ENCODE measurements at regions not wholly inside any gene's neighbourhood (a gene's known extent, or its start where the extent isn't known, plus 50 kb on each side); places are given as distances from the start of the nearest gene placed in this dataset.
A peak's percentile ranks its signal among the peaks of the same experiment; 100 is the strongest.

DNA sequence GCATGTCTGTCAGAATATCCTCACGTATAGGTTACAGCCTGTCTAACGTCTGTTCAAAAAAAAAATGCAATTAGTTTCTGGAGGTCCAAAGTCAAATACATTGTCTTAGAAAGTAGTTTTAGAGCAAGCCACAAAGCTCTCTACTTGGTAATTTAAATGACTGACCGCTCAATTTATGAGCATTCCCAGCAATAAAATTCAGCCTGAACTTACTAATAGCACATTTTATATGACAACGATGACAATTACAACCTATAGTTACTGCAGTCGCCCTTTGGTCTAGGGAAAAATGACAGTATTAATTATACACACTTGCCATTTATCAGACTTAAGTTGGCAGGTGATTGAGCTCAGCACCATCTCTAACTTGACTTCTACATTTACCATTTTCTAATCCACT lies 425.8 kb upstream of the STEAP1 start:
- Histone ChIP-seq H3K27ac (replicated peaks; ENCODE audit: low read length) (no peak overlapping the region), H2BK120ac (ENCODE audit: low read depth, low read length) (no peak overlapping the region), H3K23ac (ENCODE audit: low read depth, low read length, poor library complexity) (no peak overlapping the region), H2BK15ac (ENCODE audit: low read length) (no peak overlapping the region), H3K9me3 (replicated peaks in 1 of 2; ENCODE audit: control insufficient read depth in 2 of 2, insufficient read depth in 1 of 2, low read depth in 1 of 2, low read length in 2 of 2) (no peaks in the 10 kb centered on the region), H2BK12ac (ENCODE audit: low read length) (no peak overlapping the region), H3K14ac (ENCODE audit: low read length) (no peak overlapping the region), H4K8ac (ENCODE audit: low read depth, low read length) (no peak overlapping the region), H3K4me1 (ENCODE audit: control insufficient read depth in 2 of 2, insufficient read depth in 1 of 2, low read depth in 1 of 2, low read length in 2 of 2) (no peaks in the 10 kb centered on the region), H2BK5ac (ENCODE audit: low read length) (no peak overlapping the region), H2AK5ac (ENCODE audit: low read depth, low read length) (no peak overlapping the region), H3K4me3 (ENCODE audit: low read length in 2 of 2) (no peak overlapping the region), H3K4ac (ENCODE audit: low read length) (no peak overlapping the region), H3K79me1 (ENCODE audit: low read depth, low read length) (no peaks in the 10 kb centered on the region), H3K18ac (ENCODE audit: low read length) (no peak overlapping the region), H3K9ac (ENCODE audit: low read depth, low read length, poor library complexity) (no peak overlapping the region), H2AFZ (ENCODE audit: low read length) (no peak overlapping the region), H3K27me3 (ENCODE audit: control insufficient read depth in 3 of 3, insufficient read depth in 3 of 3, low read depth in 1 of 3, low read length in 3 of 3) (no peaks in the 10 kb centered on the region), H4K91ac (ENCODE audit: low read depth, low read length, poor library complexity) (no peak overlapping the region), H3K36me3 (replicated peaks in 1 of 2; ENCODE audit: control insufficient read depth in 2 of 2, insufficient read depth in 2 of 2, low read length in 2 of 2) (no peaks in the 10 kb centered on the region), H3K4me2 (ENCODE audit: insufficient read depth, low read length, poor library complexity, severe bottlenecking) (no peak overlapping the region)
- no peak for DNase-seq (ENCODE audit: low spot score)
- WGBS, 2 donors (ENCODE audit: extremely low coverage in 2 of 2, insufficient read length in 2 of 2, insufficient replicate concordance in 1 of 2) = no CpG with 5 or more reads among the region's 5 CpGs

DNA sequence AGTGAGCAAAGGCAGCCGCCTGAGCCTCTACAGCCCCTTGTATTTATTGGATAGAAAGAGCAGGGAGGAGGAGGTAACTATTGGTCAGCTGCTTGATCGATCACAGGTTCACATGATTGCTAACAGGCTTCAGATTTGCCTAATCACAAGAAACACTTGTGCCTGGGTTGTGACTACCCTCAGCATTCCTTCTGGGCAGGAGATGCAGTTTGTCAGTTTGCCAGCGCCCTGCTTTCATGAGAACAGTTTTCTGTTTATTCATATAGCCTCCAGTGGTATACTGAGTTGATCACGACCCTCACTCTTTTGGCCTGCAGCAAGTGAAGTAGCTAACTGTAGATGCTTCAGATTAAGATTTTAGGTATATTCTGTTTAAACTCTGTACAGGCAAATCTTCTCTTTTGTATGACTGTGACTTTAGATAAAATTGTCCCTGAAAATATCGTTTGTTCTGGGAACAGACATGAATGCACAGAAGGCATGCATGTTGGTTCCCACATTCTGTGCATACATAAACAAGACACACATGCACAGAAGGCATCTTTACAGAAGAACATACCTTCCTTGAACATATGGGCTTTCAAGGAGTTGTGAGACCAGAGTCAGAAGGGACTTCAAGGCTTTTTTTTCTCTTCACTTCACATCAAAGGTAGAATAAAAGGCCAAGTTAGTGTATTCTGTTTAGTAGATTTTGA lies 422.4 kb upstream of the STEAP1 start:
- no peaks in the 10 kb centered on the region for H3K36me3 ChIP-seq (replicated peaks in 1 of 2; ENCODE audit: control insufficient read depth in 2 of 2, insufficient read depth in 2 of 2, low read length in 2 of 2)
- no peak overlapping the region for H3K18ac ChIP-seq (ENCODE audit: low read length)
- H3K4me3 ChIP-seq (ENCODE audit: low read length in 2 of 2) = no peak overlapping the region
- H4K8ac ChIP-seq (ENCODE audit: low read depth, low read length) = no peak overlapping the region
- no peak overlapping the region for H3K4ac ChIP-seq (ENCODE audit: low read length)
- H2BK120ac ChIP-seq (ENCODE audit: low read depth, low read length) = no peak overlapping the region
- H3K4me1 ChIP-seq (ENCODE audit: control insufficient read depth in 2 of 2, insufficient read depth in 1 of 2, low read depth in 1 of 2, low read length in 2 of 2) = no peaks in the 10 kb centered on the region
- no peak overlapping the region for H3K14ac ChIP-seq (ENCODE audit: low read length)
- no peak overlapping the region for H3K4me2 ChIP-seq (ENCODE audit: insufficient read depth, low read length, poor library complexity, severe bottlenecking)
- no peak overlapping the region for H2AK5ac ChIP-seq (ENCODE audit: low read depth, low read length)
- no peak overlapping the region for H3K27ac ChIP-seq (replicated peaks; ENCODE audit: low read length)
- WGBS, 2 donors (ENCODE audit: extremely low coverage in 2 of 2, insufficient read length in 2 of 2, insufficient replicate concordance in 1 of 2) = no CpG with 5 or more reads among the region's 5 CpGs
- H3K23ac ChIP-seq (ENCODE audit: low read depth, low read length, poor library complexity) = no peak overlapping the region
- no peak overlapping the region for H3K9ac ChIP-seq (ENCODE audit: low read depth, low read length, poor library complexity)
- H2BK5ac ChIP-seq (ENCODE audit: low read length) = no peak overlapping the region
- no peak overlapping the region for H2BK12ac ChIP-seq (ENCODE audit: low read length)
- H2BK15ac ChIP-seq (ENCODE audit: low read length) = no peak overlapping the region
- H3K79me1 ChIP-seq (ENCODE audit: low read depth, low read length) = no peaks in the 10 kb centered on the region
- DNase-seq (ENCODE audit: low spot score) = no peak
- peak overlapping the region; percentile 18 for H2AFZ ChIP-seq (ENCODE audit: low read length)
- H3K27me3 ChIP-seq (ENCODE audit: control insufficient read depth in 3 of 3, insufficient read depth in 3 of 3, low read depth in 1 of 3, low read length in 3 of 3) = no peaks in the 10 kb centered on the region
- H4K91ac ChIP-seq (ENCODE audit: low read depth, low read length, poor library complexity) = no peak overlapping the region
- H3K9me3 ChIP-seq (replicated peaks in 1 of 2; ENCODE audit: control insufficient read depth in 2 of 2, insufficient read depth in 1 of 2, low read depth in 1 of 2, low read length in 2 of 2) = no peaks in the 10 kb centered on the region

DNA sequence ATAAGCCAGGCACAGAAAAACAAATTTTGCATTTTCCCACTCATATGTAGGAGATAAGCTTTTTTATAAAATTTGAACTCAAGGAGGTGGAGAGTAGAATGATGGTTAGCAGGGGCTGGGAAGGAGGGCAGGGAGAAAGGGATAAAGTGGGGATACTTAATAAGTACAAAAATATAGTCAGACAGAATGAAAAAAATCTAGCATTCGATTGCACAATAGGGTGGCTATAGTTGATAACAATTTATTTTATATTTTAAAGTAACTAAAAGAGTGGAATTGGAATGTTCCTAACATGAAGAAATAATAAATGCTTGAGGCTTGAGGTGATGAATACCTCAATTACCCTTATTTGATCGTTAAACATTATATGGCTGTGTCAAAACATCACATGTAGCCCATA lies 415.7 kb upstream of the STEAP1 start:
- Histone ChIP-seq H3K36me3 (replicated peaks in 1 of 2; ENCODE audit: control insufficient read depth in 2 of 2, insufficient read depth in 2 of 2, low read length in 2 of 2) (no peaks in the 10 kb centered on the region), H2BK12ac (ENCODE audit: low read length) (no peak overlapping the region), H2AFZ (ENCODE audit: low read length) (no peak overlapping the region), H3K79me1 (ENCODE audit: low read depth, low read length) (no peaks in the 10 kb centered on the region), H3K27ac (replicated peaks; ENCODE audit: low read length) (no peak overlapping the region), H3K4me1 (ENCODE audit: control insufficient read depth in 2 of 2, insufficient read depth in 1 of 2, low read depth in 1 of 2, low read length in 2 of 2) (no peaks in the 10 kb centered on the region), H2BK15ac (ENCODE audit: low read length) (no peak overlapping the region), H2BK5ac (ENCODE audit: low read length) (no peak overlapping the region), H3K4ac (ENCODE audit: low read length) (no peak overlapping the region), H4K8ac (ENCODE audit: low read depth, low read length) (no peak overlapping the region), H4K91ac (ENCODE audit: low read depth, low read length, poor library complexity) (no peak overlapping the region), H3K9me3 (replicated peaks in 1 of 2; ENCODE audit: control insufficient read depth in 2 of 2, insufficient read depth in 1 of 2, low read depth in 1 of 2, low read length in 2 of 2) (no peaks in the 10 kb centered on the region), H3K14ac (ENCODE audit: low read length) (no peak overlapping the region), H3K27me3 (ENCODE audit: control insufficient read depth in 3 of 3, insufficient read depth in 3 of 3, low read depth in 1 of 3, low read length in 3 of 3) (no peaks in the 10 kb centered on the region), H3K9ac (ENCODE audit: low read depth, low read length, poor library complexity) (no peak overlapping the region), H2BK120ac (ENCODE audit: low read depth, low read length) (no peak overlapping the region), H2AK5ac (ENCODE audit: low read depth, low read length) (no peak overlapping the region), H3K4me3 (ENCODE audit: low read length in 2 of 2) (no peak overlapping the region), H3K18ac (ENCODE audit: low read length) (no peak overlapping the region), H3K4me2 (ENCODE audit: insufficient read depth, low read length, poor library complexity, severe bottlenecking) (no peak overlapping the region), H3K23ac (ENCODE audit: low read depth, low read length, poor library complexity) (no peak overlapping the region)
- WGBS, 2 donors (ENCODE audit: extremely low coverage in 2 of 2, insufficient read length in 2 of 2, insufficient replicate concordance in 1 of 2) = no CpG with 5 or more reads among the region's 2 CpGs
- no peak for DNase-seq (ENCODE audit: low spot score)

DNA sequence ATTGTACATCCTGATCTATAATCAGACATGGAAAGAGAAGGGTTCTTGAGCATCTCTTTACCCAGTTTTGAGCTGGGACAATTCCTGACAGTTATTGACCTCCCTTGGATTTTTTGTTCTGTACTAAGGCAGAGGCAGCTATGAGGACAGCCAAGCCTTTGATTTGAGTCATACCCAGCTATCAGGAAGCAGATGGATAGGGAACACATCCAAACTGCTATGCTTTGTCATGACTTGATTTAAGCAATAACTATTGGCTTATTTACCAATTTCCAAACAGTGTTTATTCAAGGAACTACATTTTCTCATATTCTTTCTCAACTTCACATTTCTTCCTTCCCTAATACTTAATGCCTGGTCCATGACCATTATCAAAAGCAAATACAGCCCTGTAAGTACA lies 396.4 kb upstream of the STEAP1 start:
- Histone ChIP-seq H3K18ac (ENCODE audit: low read length) (no peak overlapping the region), H3K79me1 (ENCODE audit: low read depth, low read length) (peaks cover 2% of the 10 kb centered on the region), H3K23ac (ENCODE audit: low read depth, low read length, poor library complexity) (no peak overlapping the region), H2BK12ac (ENCODE audit: low read length) (no peak overlapping the region), H4K8ac (ENCODE audit: low read depth, low read length) (no peak overlapping the region), H3K27me3 (ENCODE audit: control insufficient read depth in 3 of 3, insufficient read depth in 3 of 3, low read depth in 1 of 3, low read length in 3 of 3) (no peaks in the 10 kb centered on the region), H2BK5ac (ENCODE audit: low read length) (no peak overlapping the region), H2AK5ac (ENCODE audit: low read depth, low read length) (no peak overlapping the region), H3K4me2 (ENCODE audit: insufficient read depth, low read length, poor library complexity, severe bottlenecking) (no peak overlapping the region), H3K36me3 (replicated peaks in 1 of 2; ENCODE audit: control insufficient read depth in 2 of 2, insufficient read depth in 2 of 2, low read length in 2 of 2) (no peaks in the 10 kb centered on the region), H2BK15ac (ENCODE audit: low read length) (no peak overlapping the region), H2BK120ac (ENCODE audit: low read depth, low read length) (no peak overlapping the region), H3K9ac (ENCODE audit: low read depth, low read length, poor library complexity) (no peak overlapping the region), H3K4me3 (ENCODE audit: low read length in 2 of 2) (no peak overlapping the region), H3K4me1 (ENCODE audit: control insufficient read depth in 2 of 2, insufficient read depth in 1 of 2, low read depth in 1 of 2, low read length in 2 of 2) (no peaks in the 10 kb centered on the region), H4K91ac (ENCODE audit: low read depth, low read length, poor library complexity) (no peak overlapping the region), H3K14ac (ENCODE audit: low read length) (no peak overlapping the region), H3K4ac (ENCODE audit: low read length) (no peak overlapping the region), H3K9me3 (replicated peaks in 1 of 2; ENCODE audit: control insufficient read depth in 2 of 2, insufficient read depth in 1 of 2, low read depth in 1 of 2, low read length in 2 of 2) (no peaks in the 10 kb centered on the region), H2AFZ (ENCODE audit: low read length) (no peak overlapping the region), H3K27ac (replicated peaks; ENCODE audit: low read length) (no peak overlapping the region)
- DNase-seq (ENCODE audit: low spot score) = no peak

All from neuronal stem cell (in vitro differentiated cells).